SK-N-SH (cell line): ENCODE measurements at regions not wholly inside any gene's neighbourhood (a gene's known extent, or its start where the extent isn't known, plus 50 kb on each side); places are given as distances from the start of the nearest gene placed in this dataset.

ENCODE experiments used
- CTCF ChIP-seq: fragments of 200-600 bp; sonication (generic); IDR thresholded peaks from 2 replicates; pipeline ENCODE4 v1.6.1; 2017; ENCODE audit warnings: antibody characterized with exemption, mild to moderate bottlenecking, moderate library complexity
- EP300 ChIP-seq, 2 experiments: IDR thresholded peaks; 2 replicates each; pipeline versions ENCODE4 v1.4.0 to v1.6.1; 2012; ENCODE audit warnings: borderline replicate concordance in 1 of 2, low read depth in 1 of 2, low read length in 1 of 2
- FOXM1 ChIP-seq: IDR thresholded peaks from 2 replicates; pipeline ENCODE4 v1.4.0; 2012; ENCODE audit warnings: low read depth, mild to moderate bottlenecking
- GABPA ChIP-seq: IDR thresholded peaks from 2 replicates; pipeline ENCODE4 v1.4.0; 2012; ENCODE audit warnings: low read depth, mild to moderate bottlenecking
- MXI1 ChIP-seq: IDR thresholded peaks from 2 replicates; pipeline ENCODE4 v1.6.1; 2012; ENCODE audit warnings: mild to moderate bottlenecking, low read depth, low read length, improper control_type of control experiment
- POLR2AphosphoS5 ChIP-seq: IDR thresholded peaks from 2 replicates; pipeline ENCODE4 v1.6.1; 2012; ENCODE audit warnings: low read depth, low read length
- RCOR1 ChIP-seq: fragments of 150-350 bp; IDR thresholded peaks from 2 replicates; pipeline ENCODE4 v1.6.1; 2017; ENCODE audit warnings: antibody characterized with exemption, low read length
- USF1 ChIP-seq: IDR thresholded peaks from 2 replicates; pipeline ENCODE4 v1.4.0; 2012; ENCODE audit warnings: low read depth, borderline replicate concordance
- YY1 ChIP-seq: IDR thresholded peaks from 2 replicates; pipeline ENCODE4 v1.4.0; 2012; ENCODE audit warnings: low read depth, mild to moderate bottlenecking
- TF ChIP-seq, protein P1 (sequence below): fragments of 150-350 bp; IDR thresholded peaks from 2 replicates; pipeline ENCODE4 v1.6.1; 2016; ENCODE audit warnings: mild to moderate bottlenecking, low read depth, low read length
- TF ChIP-seq, protein P2 (sequence below): IDR thresholded peaks from 2 replicates; pipeline ENCODE4 v1.6.1; 2012; ENCODE audit warnings: mild to moderate bottlenecking, low read depth, low read length, moderate library complexity

DNA sequence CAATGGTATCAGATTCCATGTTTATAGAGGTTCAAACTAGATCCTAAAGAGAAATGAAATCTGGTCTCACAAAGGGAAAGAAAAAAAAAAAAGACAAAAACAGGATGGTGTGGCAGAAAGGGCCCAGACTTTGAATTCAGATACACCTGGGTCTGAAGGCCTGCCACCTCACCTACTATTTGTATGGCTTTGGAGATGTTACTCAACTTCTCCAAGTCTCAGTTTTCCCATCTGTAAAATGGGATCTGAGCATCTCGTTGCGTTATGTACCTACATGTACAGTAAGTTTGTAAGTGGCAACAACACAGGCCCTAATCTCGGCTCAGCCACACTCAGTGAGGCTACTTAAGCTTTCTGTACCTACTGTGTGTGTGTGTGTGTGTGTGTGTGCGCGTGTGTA, 147.5 kb upstream of the FGGY start:
- TF ChIP-seq YY1 (no peak), EP300 (IDR thresholded peaks at IDR 0.05; ENCODE audit: borderline replicate concordance in 1 of 2, low read depth in 1 of 2, low read length in 1 of 2) (no peak), CTCF (no peak), POLR2AphosphoS5 (no peak), RCOR1 (no peak), GABPA (no peak), USF1 (no peak), MXI1 (no peak), FOXM1 (no peak)
- TF ChIP-seq, protein P1, sequence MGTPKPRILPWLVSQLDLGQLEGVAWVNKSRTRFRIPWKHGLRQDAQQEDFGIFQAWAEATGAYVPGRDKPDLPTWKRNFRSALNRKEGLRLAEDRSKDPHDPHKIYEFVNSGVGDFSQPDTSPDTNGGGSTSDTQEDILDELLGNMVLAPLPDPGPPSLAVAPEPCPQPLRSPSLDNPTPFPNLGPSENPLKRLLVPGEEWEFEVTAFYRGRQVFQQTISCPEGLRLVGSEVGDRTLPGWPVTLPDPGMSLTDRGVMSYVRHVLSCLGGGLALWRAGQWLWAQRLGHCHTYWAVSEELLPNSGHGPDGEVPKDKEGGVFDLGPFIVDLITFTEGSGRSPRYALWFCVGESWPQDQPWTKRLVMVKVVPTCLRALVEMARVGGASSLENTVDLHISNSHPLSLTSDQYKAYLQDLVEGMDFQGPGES, result no peak
- TF ChIP-seq, protein P2, sequence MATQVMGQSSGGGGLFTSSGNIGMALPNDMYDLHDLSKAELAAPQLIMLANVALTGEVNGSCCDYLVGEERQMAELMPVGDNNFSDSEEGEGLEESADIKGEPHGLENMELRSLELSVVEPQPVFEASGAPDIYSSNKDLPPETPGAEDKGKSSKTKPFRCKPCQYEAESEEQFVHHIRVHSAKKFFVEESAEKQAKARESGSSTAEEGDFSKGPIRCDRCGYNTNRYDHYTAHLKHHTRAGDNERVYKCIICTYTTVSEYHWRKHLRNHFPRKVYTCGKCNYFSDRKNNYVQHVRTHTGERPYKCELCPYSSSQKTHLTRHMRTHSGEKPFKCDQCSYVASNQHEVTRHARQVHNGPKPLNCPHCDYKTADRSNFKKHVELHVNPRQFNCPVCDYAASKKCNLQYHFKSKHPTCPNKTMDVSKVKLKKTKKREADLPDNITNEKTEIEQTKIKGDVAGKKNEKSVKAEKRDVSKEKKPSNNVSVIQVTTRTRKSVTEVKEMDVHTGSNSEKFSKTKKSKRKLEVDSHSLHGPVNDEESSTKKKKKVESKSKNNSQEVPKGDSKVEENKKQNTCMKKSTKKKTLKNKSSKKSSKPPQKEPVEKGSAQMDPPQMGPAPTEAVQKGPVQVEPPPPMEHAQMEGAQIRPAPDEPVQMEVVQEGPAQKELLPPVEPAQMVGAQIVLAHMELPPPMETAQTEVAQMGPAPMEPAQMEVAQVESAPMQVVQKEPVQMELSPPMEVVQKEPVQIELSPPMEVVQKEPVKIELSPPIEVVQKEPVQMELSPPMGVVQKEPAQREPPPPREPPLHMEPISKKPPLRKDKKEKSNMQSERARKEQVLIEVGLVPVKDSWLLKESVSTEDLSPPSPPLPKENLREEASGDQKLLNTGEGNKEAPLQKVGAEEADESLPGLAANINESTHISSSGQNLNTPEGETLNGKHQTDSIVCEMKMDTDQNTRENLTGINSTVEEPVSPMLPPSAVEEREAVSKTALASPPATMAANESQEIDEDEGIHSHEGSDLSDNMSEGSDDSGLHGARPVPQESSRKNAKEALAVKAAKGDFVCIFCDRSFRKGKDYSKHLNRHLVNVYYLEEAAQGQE, result no peak
